Omental fat pad (tissue), 3 donors: ENCODE measurements at regions not wholly inside any gene's neighbourhood (a gene's known extent, or its start where the extent isn't known, plus 50 kb on each side); places are given as distances from the start of the nearest gene placed in this dataset.
"Not testable (repeated sequence)": the region's sequence is repeated elsewhere in the genome, so short reads cannot be mapped to it uniquely, and the experiment has no call there.

Experiments
- ATAC-seq: fragments of 150-250 bp; one replicate; pipeline ENCODE4 v1.9.1; 2016; ENCODE audit warnings: mild to moderate bottlenecking, moderate library complexity; ENCODE audit not compliant: low FRiP score
- DNase-seq: peaks from one replicate; pipeline ENCODE4 v3.0.0-alpha.2; 2019; ENCODE audit warnings: low spot score
- TF ChIP-seq, protein P1 (sequence below), 3 donors: fragments of 450-650 bp; IDR thresholded peaks; one replicate each; pipeline ENCODE4 v1.5.1; 2016 to 2017; ENCODE audit warnings: antibody characterized with exemption in 3 of 3, mild to moderate bottlenecking in 3 of 3, moderate library complexity in 2 of 3

DNA sequence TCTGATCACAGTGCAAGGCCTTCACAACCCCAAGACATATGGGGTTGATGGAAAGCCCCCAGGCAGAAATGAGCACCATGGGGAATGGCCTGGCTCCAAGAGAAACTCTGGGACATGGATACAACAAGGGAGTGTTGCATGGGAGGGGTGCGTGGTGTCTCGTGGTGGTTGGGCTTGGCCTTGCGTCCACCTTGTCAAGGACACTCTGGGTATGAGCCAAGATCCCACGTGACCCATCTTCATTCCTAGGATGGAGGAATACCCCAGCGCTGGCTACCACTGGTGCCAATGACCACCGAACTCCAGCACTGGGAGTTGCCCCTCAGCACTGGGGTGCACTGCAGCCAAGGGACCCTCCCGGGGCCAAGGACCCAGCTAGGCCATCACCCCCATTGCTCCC, 267.5 kb upstream of the AGTR2 start:
- no peak for ATAC-seq

DNA sequence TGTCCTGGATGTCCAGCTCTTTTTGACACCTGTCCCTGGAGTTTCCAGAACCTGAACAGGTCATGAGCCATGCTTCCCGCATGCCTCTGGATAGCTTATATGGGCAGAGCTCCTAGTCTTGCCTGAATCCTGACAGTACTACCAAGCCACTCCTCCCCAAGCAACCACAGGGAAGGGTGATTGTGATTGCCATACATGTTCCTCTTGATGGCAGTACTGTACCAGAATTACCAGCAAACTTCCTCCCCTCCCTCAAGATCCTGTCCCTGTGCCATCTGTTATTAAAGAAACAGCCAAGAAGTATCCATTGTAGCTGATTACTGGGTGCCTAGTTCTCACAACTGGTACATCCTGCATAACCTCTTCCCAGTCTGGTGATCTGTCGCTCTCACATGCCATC, 264.3 kb upstream of the AGTR2 start:
- DNase-seq = no peak

More for the DNA sequence above, 267.5 kb upstream of the AGTR2 start:
- TF ChIP-seq, protein P1, sequence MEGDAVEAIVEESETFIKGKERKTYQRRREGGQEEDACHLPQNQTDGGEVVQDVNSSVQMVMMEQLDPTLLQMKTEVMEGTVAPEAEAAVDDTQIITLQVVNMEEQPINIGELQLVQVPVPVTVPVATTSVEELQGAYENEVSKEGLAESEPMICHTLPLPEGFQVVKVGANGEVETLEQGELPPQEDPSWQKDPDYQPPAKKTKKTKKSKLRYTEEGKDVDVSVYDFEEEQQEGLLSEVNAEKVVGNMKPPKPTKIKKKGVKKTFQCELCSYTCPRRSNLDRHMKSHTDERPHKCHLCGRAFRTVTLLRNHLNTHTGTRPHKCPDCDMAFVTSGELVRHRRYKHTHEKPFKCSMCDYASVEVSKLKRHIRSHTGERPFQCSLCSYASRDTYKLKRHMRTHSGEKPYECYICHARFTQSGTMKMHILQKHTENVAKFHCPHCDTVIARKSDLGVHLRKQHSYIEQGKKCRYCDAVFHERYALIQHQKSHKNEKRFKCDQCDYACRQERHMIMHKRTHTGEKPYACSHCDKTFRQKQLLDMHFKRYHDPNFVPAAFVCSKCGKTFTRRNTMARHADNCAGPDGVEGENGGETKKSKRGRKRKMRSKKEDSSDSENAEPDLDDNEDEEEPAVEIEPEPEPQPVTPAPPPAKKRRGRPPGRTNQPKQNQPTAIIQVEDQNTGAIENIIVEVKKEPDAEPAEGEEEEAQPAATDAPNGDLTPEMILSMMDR (IDR thresholded peaks at IDR 0.05) = no peak
- no peak for DNase-seq

DNA sequence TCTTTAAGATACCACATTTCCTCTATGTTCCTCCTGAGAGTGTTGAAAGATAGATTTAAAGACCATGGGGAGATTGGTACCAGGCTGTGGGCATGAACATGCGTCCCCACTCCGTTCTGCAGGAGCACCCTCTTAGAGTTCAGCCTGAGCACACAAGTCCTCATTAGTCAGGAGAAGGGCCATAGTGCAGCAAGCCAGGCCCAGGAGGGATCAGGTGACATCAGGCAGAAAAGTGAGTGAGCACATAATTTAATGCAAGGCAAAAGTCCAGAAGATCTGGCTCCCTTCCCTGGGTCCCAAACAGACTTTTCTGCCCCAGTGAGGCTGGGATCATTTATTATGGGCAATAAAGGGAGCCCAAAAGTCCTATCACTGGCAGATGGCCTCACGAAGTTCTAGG, 263.7 kb upstream of the AGTR2 start:
- DNase-seq (no peak), ATAC-seq (no peak)
- TF ChIP-seq, protein P1 (IDR thresholded peaks at IDR 0.05) = no peak

More for the DNA sequence above, 264.3 kb upstream of the AGTR2 start:
- TF ChIP-seq, protein P1 (IDR thresholded peaks at IDR 0.05) = no peak
- no peak for ATAC-seq

DNA sequence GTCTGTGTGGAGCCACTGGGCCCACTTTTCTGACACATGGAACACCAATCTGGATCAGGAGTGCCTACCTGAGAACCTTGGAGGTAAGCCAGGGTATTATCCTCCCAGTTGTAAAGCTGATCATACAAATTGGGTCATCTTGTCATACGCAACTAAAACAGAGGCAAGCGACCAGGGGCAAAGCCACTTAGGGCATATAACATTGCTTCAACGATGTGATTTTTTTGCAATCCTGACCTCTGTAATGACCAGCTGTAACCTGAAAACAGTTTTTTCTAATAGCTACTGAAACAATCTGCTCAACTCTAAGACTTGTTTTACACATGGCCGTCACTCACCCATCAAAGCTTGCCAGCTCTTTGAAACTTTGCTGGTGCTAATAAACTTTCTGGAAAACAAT, 261.5 kb upstream of the AGTR2 start:
- DNase-seq (no peak), ATAC-seq (no peak)
- TF ChIP-seq, protein P1 (IDR thresholded peaks at IDR 0.05) = no peak

DNA sequence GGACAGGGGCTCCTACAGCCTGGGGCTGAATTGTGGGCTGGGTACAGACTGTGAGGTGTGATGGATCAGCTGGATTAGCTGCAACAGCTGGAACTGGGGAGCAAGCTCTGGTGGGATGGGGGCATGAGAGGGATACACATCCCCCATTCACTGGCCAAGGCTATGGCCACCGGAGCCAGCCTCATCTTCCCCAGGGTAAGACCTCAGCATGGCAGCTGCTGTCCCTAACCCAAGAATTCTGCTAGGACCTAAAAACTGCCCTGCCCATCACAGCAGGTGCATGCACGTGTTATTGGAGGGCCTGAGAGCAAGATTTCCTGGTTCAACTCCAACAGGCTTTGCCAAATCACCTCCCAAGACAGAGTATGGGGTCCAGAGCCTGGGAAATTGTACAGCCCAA, 258.6 kb upstream of the AGTR2 start:
- ATAC-seq (no peak), DNase-seq (no peak)
- TF ChIP-seq, protein P1 (IDR thresholded peaks at IDR 0.05) = no peak

DNA sequence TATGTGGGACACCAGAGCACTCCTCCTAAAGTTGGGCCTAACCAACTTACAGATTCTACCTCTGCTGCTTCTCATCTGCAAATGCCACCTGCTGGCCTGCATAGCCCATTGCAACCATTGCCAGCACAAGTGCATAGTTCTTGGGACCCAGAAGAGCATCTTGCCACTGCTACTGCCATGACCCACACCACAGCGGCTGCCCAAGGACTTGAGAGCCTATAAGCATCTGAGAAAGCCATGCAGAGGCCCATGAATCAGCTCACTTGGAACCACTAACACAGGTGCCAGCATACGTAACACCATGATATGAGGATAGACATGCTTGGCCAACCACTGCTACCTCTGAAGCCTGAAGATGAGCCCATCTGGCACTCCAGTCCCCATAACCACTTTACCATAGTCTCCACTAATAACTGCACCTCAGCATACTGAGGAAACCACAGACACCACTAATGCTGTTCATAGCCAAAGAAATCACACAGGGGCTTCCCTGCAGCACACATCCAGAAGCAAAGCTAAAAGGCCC, 258.1 kb upstream of the AGTR2 start:
- DNase-seq = no peak
- ATAC-seq = no peak
- TF ChIP-seq, protein P1 (IDR thresholded peaks at IDR 0.05) = no peak

DNA sequence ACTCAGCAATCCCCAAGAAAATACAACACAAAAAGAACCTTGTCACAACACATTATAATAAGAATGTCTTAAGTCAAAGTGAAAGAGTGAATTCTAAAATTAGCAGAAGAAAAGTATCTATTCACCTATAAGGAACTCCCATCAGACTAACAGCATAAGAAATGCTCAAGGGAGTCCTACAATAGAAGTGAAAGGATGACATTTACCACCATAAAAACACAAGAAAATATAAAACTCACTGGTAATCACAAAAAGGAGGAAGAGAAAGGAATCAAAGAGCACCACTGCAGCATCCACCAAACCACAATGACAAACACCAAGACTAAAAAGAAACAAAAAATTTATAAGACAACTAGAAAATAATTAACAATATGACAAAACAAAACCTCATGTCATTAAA, 257.0 kb upstream of the AGTR2 start:
- ATAC-seq (no peak), DNase-seq (no peak)
- TF ChIP-seq, protein P1 (IDR thresholded peaks at IDR 0.05) = no peak

DNA sequence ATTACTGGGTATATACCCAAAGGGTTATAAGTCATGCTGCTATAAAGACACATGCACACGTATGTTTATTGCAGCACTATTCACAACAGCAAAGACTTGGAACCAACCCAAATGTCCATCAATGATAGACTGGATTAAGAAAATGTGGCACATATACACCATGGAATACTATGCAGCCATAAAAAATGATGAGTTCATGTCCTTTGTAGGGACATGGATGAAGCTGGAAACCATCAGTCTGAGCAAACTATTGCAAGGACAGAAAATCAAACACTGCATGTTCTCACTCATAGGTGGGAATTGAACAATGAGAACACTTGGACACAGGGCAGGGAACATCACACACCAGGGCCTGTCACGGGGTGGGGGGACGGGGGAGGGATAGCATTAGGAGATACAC, 254.9 kb upstream of the AGTR2 start:
- DNase-seq, ATAC-seq: not testable (repeated sequence)
